NT2/D1 (cell line): ENCODE measurements at regions not wholly inside any gene's neighbourhood (a gene's known extent, or its start where the extent isn't known, plus 50 kb on each side); places are given as distances from the start of the nearest gene placed in this dataset.

Source experiments
- YY1 ChIP-seq: IDR thresholded peaks from 2 replicates; pipeline ENCODE4 v1.6.1; 2011; ENCODE audit not compliant: insufficient read length, insufficient read depth
- ZNF274 ChIP-seq: IDR thresholded peaks from 2 replicates; pipeline ENCODE4 v1.6.1; 2011; ENCODE audit warnings: mild to moderate bottlenecking, low read depth, low read length

GRCh38 chr10:128626397-128627000, 500.3 kb upstream of the MKI67 start:
- TF ChIP-seq YY1: no peak
- no peak for TF ChIP-seq ZNF274
